Neural cell (in vitro differentiated cells): ENCODE measurements at regions not wholly inside any gene's neighbourhood (a gene's known extent, or its start where the extent isn't known, plus 50 kb on each side); places are given as distances from the start of the nearest gene placed in this dataset.

Experiments used
- H2AFZ ChIP-seq: fragments of 200-600, 300-800 bp; sonication (generic), shearing (Covaris generic); 2 replicates; pipeline ENCODE4 v1.6.0; 2014; ENCODE audit warnings: low read depth, mild to moderate bottlenecking, antibody characterized with exemption, low read length, moderate library complexity
- H3F3A ChIP-seq: fragments of 200-600 bp; shearing (Covaris generic); 2 replicates; pipeline ENCODE4 v1.6.1; 2016; ENCODE audit warnings: mild to moderate bottlenecking, moderate library complexity, mixed read lengths, antibody characterized with exemption, low read length; ENCODE audit not compliant: insufficient read depth, poor library complexity, severe bottlenecking
- H3K27ac ChIP-seq: fragments of 200-600, 300-800 bp; sonication (generic), shearing (Covaris generic); 2 replicates; pipeline ENCODE4 v1.5.1; 2014; ENCODE audit warnings: mild to moderate bottlenecking, low read length, moderate library complexity
- H3K27me3 ChIP-seq: fragments of 300-800, 200-600 bp; sonication (generic), shearing (Covaris generic); 2 replicates; pipeline ENCODE4 v1.6.0; 2014; ENCODE audit warnings: mild to moderate bottlenecking, low read depth, low read length, moderate library complexity; ENCODE audit not compliant: insufficient read depth
- H3K36me3 ChIP-seq: fragments of 300-800, 200-600 bp; sonication (generic), shearing (Covaris generic); 2 replicates; pipeline ENCODE4 v1.5.1; 2014; ENCODE audit warnings: mild to moderate bottlenecking, antibody characterized with exemption, low read length, moderate library complexity; ENCODE audit not compliant: insufficient read depth
- H3K4me2 ChIP-seq: fragments of 300-800, 200-600 bp; sonication (generic), shearing (Covaris generic); 2 replicates; pipeline ENCODE4 v1.6.0; 2014; ENCODE audit warnings: mild to moderate bottlenecking, low read length
- H3K4me3 ChIP-seq: fragments of 300-800, 200-600 bp; sonication (generic), shearing (Covaris generic); 2 replicates; pipeline ENCODE4 v1.5.1; 2014; ENCODE audit warnings: mild to moderate bottlenecking, low read length, moderate library complexity
- H3K79me2 ChIP-seq: fragments of 200-600 bp; shearing (Covaris generic); replicated peaks from 2 replicates; pipeline ENCODE4 v1.6.0; 2014; ENCODE audit warnings: mild to moderate bottlenecking, low read length, moderate library complexity; ENCODE audit not compliant: insufficient read depth
- H3K9ac ChIP-seq: fragments of 300-800, 200-600 bp; sonication (generic), shearing (Covaris generic); 2 replicates; pipeline ENCODE4 v1.6.1; 2016; ENCODE audit warnings: mild to moderate bottlenecking, low read length, mixed read lengths
- H3K9me2 ChIP-seq: fragments of 200-600 bp; shearing (Covaris generic); 2 replicates; pipeline ENCODE4 v1.6.1; 2016; ENCODE audit warnings: mild to moderate bottlenecking, low read length, mixed read lengths; ENCODE audit not compliant: insufficient read depth
- H3K9me3 ChIP-seq: fragments of 200-600, 300-800 bp; sonication (generic), shearing (Covaris generic); 2 replicates; pipeline ENCODE4 v1.6.1; 2016; ENCODE audit warnings: mild to moderate bottlenecking, mixed run types, low read length, moderate library complexity, mixed read lengths
- H4K20me1 ChIP-seq: fragments of 200-600 bp; shearing (Covaris generic); 2 replicates; pipeline ENCODE4 v1.6.1; 2016; ENCODE audit warnings: mild to moderate bottlenecking, mixed run types; ENCODE audit not compliant: insufficient read depth
- EP300 ChIP-seq: fragments of 450-650 bp; conservative IDR thresholded peaks from 2 replicates; pipeline ENCODE4 v1.6.1; 2014; ENCODE audit warnings: antibody characterized with exemption, mild to moderate bottlenecking, moderate library complexity; ENCODE audit not compliant: poor library complexity, severe bottlenecking
- EZH2 ChIP-seq: fragments of 200-600, 300-800 bp; shearing (Covaris generic), sonication (generic); IDR thresholded peaks from 2 replicates; pipeline ENCODE4 v1.6.1; 2014; ENCODE audit warnings: antibody characterized with exemption, low read length, borderline replicate concordance, mild to moderate bottlenecking; ENCODE audit not compliant: insufficient read depth, poor library complexity, severe bottlenecking
- MXI1 ChIP-seq: fragments of 450-650 bp; conservative IDR thresholded peaks from 2 replicates; pipeline ENCODE4 v1.6.1; 2014; ENCODE audit warnings: antibody characterized with exemption, mild to moderate bottlenecking; ENCODE audit not compliant: poor library complexity, severe bottlenecking
- POLR2AphosphoS5 ChIP-seq: IDR thresholded peaks from 2 replicates; pipeline ENCODE4 v1.6.1; 2012
- RAD21 ChIP-seq: fragments of 450-650 bp; conservative IDR thresholded peaks from 2 replicates; pipeline ENCODE4 v1.6.1; 2014; ENCODE audit warnings: antibody characterized with exemption, mild to moderate bottlenecking, moderate library complexity
- SMC3 ChIP-seq: fragments of 450-650 bp; conservative IDR thresholded peaks from 2 replicates; pipeline ENCODE4 v1.6.1; 2014; ENCODE audit warnings: antibody characterized with exemption, mild to moderate bottlenecking, moderate library complexity; ENCODE audit not compliant: poor library complexity
- TAF1 ChIP-seq: IDR thresholded peaks from 2 replicates; pipeline ENCODE4 v1.6.1; 2012; ENCODE audit warnings: low read depth
- TF ChIP-seq, protein P1 (sequence below): IDR thresholded peaks from 2 replicates; pipeline ENCODE4 v1.6.1; 2012; ENCODE audit warnings: borderline replicate concordance
- TF ChIP-seq, protein P2 (sequence below): fragments of 450-650 bp; IDR thresholded peaks from 2 replicates; pipeline ENCODE4 v1.5.1; 2014; ENCODE audit warnings: antibody characterized with exemption, mild to moderate bottlenecking, moderate library complexity; ENCODE audit not compliant: poor library complexity, severe bottlenecking

DNA sequence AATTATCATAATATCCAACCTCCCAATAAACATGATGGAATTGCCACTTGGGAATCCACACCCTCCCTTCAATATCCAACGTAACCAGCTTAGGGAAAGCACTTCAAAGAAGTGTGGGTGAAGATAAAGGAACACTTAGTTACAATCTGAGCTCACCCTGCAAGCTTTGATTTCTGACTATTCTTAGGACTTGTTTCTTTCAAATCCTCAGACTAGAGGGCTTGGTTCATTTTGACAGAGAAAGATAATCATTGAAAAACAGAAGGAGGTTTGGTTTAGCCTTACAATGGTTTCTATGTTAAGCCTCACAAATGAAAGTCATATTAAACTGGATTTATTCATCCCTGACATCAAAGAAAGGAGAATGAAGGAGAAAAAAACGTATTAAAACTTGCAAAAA lies 57.9 kb upstream of the SYT13 start:
- no peaks in the 10 kb centered on the region for H3K79me2 ChIP-seq
- no peak overlapping the region for H3K4me2 ChIP-seq
- no peaks in the 10 kb centered on the region for H3K9me3 ChIP-seq
- H4K20me1 ChIP-seq = no peaks in the 10 kb centered on the region
- H3K9me2 ChIP-seq = no peaks in the 10 kb centered on the region
- TF ChIP-seq, protein P1, sequence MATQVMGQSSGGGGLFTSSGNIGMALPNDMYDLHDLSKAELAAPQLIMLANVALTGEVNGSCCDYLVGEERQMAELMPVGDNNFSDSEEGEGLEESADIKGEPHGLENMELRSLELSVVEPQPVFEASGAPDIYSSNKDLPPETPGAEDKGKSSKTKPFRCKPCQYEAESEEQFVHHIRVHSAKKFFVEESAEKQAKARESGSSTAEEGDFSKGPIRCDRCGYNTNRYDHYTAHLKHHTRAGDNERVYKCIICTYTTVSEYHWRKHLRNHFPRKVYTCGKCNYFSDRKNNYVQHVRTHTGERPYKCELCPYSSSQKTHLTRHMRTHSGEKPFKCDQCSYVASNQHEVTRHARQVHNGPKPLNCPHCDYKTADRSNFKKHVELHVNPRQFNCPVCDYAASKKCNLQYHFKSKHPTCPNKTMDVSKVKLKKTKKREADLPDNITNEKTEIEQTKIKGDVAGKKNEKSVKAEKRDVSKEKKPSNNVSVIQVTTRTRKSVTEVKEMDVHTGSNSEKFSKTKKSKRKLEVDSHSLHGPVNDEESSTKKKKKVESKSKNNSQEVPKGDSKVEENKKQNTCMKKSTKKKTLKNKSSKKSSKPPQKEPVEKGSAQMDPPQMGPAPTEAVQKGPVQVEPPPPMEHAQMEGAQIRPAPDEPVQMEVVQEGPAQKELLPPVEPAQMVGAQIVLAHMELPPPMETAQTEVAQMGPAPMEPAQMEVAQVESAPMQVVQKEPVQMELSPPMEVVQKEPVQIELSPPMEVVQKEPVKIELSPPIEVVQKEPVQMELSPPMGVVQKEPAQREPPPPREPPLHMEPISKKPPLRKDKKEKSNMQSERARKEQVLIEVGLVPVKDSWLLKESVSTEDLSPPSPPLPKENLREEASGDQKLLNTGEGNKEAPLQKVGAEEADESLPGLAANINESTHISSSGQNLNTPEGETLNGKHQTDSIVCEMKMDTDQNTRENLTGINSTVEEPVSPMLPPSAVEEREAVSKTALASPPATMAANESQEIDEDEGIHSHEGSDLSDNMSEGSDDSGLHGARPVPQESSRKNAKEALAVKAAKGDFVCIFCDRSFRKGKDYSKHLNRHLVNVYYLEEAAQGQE = no peak
- TF ChIP-seq MXI1 (no peak), POLR2AphosphoS5 (no peak), RAD21 (no peak), SMC3 (no peak), EZH2 (no peak), TAF1 (no peak), EP300 (no peak)
- TF ChIP-seq, protein P2, sequence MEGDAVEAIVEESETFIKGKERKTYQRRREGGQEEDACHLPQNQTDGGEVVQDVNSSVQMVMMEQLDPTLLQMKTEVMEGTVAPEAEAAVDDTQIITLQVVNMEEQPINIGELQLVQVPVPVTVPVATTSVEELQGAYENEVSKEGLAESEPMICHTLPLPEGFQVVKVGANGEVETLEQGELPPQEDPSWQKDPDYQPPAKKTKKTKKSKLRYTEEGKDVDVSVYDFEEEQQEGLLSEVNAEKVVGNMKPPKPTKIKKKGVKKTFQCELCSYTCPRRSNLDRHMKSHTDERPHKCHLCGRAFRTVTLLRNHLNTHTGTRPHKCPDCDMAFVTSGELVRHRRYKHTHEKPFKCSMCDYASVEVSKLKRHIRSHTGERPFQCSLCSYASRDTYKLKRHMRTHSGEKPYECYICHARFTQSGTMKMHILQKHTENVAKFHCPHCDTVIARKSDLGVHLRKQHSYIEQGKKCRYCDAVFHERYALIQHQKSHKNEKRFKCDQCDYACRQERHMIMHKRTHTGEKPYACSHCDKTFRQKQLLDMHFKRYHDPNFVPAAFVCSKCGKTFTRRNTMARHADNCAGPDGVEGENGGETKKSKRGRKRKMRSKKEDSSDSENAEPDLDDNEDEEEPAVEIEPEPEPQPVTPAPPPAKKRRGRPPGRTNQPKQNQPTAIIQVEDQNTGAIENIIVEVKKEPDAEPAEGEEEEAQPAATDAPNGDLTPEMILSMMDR = no peak
- H3K27ac ChIP-seq = peak overlapping the region; percentile 4
- no peak overlapping the region for H3K4me3 ChIP-seq
- H3K27me3 ChIP-seq = no peaks in the 10 kb centered on the region
- H2AFZ ChIP-seq = no peak overlapping the region
- no peak overlapping the region for H3K9ac ChIP-seq
- no peaks in the 10 kb centered on the region for H3K36me3 ChIP-seq
- no peaks in the 10 kb centered on the region for H3F3A ChIP-seq

DNA sequence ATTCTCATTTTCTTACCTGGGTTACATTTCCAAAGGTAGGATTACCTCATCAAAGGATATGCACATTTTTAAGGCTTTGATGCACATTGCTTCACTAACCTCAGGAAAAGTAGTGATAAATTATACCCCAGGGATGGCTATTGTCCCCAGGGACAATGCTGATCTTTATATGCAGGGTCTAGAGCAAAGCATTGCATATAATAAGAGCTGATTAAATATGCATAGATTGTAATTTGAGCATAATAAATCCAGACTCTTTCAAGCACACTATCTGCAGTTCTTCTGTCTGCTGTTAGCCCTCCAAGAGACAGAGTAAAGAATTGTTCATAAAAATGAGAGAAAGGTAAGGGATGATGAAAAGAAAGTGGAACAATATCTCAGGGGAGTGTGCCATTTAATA lies 57.3 kb upstream of the SYT13 start:
- Histone ChIP-seq H3K4me3 (no peak overlapping the region), H3K27ac (no peak overlapping the region), H3K79me2 (no peaks in the 10 kb centered on the region), H4K20me1 (no peaks in the 10 kb centered on the region), H3F3A (no peaks in the 10 kb centered on the region), H3K27me3 (no peaks in the 10 kb centered on the region), H3K9me3 (no peaks in the 10 kb centered on the region), H3K36me3 (no peaks in the 10 kb centered on the region), H3K4me2 (no peak overlapping the region), H3K9ac (no peak overlapping the region), H2AFZ (no peak overlapping the region), H3K9me2 (no peaks in the 10 kb centered on the region)
- TF ChIP-seq, protein P1 = no peak
- no peak for TF ChIP-seq SMC3
- no peak for TF ChIP-seq EP300
- TF ChIP-seq TAF1 = no peak
- TF ChIP-seq, protein P2 = no peak
- TF ChIP-seq RAD21 = no peak
- no peak for TF ChIP-seq MXI1
- no peak for TF ChIP-seq EZH2
- no peak for TF ChIP-seq POLR2AphosphoS5
